GM12892 (cell line): ENCODE measurements at regions not wholly inside any gene's neighbourhood (a gene's known extent, or its start where the extent isn't known, plus 50 kb on each side); places are given as distances from the start of the nearest gene placed in this dataset.

Experiments
- POLR2A ChIP-seq: IDR thresholded peaks from 2 replicates; pipeline ENCODE4 v1.6.1; 2011; ENCODE audit warnings: low read depth, low read length, control low read depth
- POLR2AphosphoS5 ChIP-seq: IDR thresholded peaks from 2 replicates; pipeline ENCODE4 v1.6.1; 2011; ENCODE audit warnings: low read depth, low read length, control low read depth
- TAF1 ChIP-seq: IDR thresholded peaks from 2 replicates; pipeline ENCODE4 v1.6.1; 2011; ENCODE audit warnings: low read depth, mild to moderate bottlenecking, control low read depth, low read length, borderline replicate concordance

- TF ChIP-seq POLR2AphosphoS5 (no peak), POLR2A (no peak), TAF1 (no peak)
Measured at GRCh38 chr7:66460921-66461361, 167.7 kb upstream of the KCTD7 start.
